Activated T-cell treated with anti-CD3 and anti-CD28 coated beads, Interleukin-2, amount 50 U/mL, for 72 hours (primary cell): ENCODE measurements at regions not wholly inside any gene's neighbourhood (a gene's known extent, or its start where the extent isn't known, plus 50 kb on each side); places are given as distances from the start of the nearest gene placed in this dataset.

Experiments used
- ATAC-seq, 2 donors: fragments of 150-1000 bp; cut with Tn5 transposase; replicated peaks in 1 of 2; 2 replicates each; pipeline ENCODE4 v1.10.0; 2021; ENCODE audit warnings: moderate library complexity in 2 of 2, mild to moderate bottlenecking in 1 of 2
- DNase-seq, 2 donors: peaks; one replicate each; pipeline ENCODE4 v3.0.0; 2021 to 2022; ENCODE audit warnings: mixed read lengths in 1 of 2
- H3K27ac Mint-ChIP-seq: one replicate; pipeline ENCODE4 v1.8.0; 2022; ENCODE audit warnings: mild to moderate bottlenecking, moderate library complexity, mixed read lengths
- H3K27me3 Mint-ChIP-seq: one replicate; pipeline ENCODE4 v1.8.0; 2022; ENCODE audit warnings: low read depth, mixed read lengths
- H3K36me3 Mint-ChIP-seq, 2 donors: one replicate each; pipeline ENCODE4 v1.8.0; 2022; ENCODE audit warnings: mixed read lengths in 2 of 2, mild to moderate bottlenecking in 1 of 2; ENCODE audit not compliant: insufficient read depth in 2 of 2
- H3K4me1 Mint-ChIP-seq: one replicate; pipeline ENCODE4 v1.8.0; 2022; ENCODE audit warnings: low read depth, mixed read lengths
- H3K4me3 Mint-ChIP-seq, 2 donors: one replicate each; pipeline ENCODE4 v1.8.0; 2022; ENCODE audit warnings: mild to moderate bottlenecking in 2 of 2, mixed read lengths in 2 of 2, moderate library complexity in 2 of 2
- H3K9me3 Mint-ChIP-seq, 2 donors: one replicate each; pipeline ENCODE4 v1.8.0; 2022; ENCODE audit warnings: mixed read lengths in 2 of 2

DNA sequence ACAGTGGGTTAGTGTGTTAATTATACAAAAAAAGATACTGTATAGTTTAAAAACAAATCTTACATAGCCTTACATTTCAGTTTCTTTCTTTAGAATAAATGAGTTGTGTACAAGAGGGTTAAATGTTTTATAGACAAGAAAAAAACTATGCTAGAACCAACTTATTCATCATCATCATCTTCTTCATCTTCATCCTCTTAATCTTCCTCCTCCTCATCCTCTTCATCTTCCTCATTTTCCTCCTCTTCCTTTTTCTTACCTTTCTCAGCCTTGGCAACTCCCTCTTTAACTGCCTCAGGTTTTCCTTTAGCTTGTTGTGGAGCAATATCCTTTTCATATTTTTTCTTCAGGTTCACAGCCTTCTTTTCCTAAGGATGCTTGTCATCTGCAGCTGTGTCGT is 53.7 kb downstream of the RPS12 start:
- H3K36me3 Mint-ChIP-seq, result no peaks in the 10 kb centered on the region
- no peak overlapping the region for H3K4me3 Mint-ChIP-seq
- no peak overlapping the region for H3K27ac Mint-ChIP-seq
- ATAC-seq (no peak), DNase-seq (no peak)
- peaks cover 22% of the 10 kb centered on the region for H3K27me3 Mint-ChIP-seq
- peaks cover 7% of the 10 kb centered on the region for H3K4me1 Mint-ChIP-seq
- H3K9me3 Mint-ChIP-seq, result no peaks in the 10 kb centered on the region

DNA sequence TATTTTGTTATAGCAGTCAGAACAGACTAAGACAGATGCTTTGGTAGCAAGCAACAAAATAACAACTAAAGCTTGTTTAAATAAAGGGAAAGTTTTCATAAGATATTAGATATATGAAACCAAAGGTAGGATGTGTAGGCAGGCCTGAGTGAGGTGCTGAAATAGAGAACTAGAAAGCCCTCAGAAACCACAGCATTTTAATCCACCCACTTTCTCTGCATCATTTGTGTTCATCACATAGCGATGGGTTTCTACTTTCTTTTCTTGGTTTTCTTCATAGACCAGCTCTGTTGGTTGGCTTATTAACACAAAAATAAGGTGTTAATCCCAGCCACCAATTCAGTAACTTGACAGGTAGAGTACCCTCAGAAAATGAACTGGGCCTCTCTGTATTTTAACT is 58.6 kb downstream of the RPS12 start:
- Mint-ChIP-seq H3K9me3 (peaks cover 0 to 4% of the 10 kb centered on the region in 2 donors), H3K36me3 (peaks cover 6% of the 10 kb centered on the region in 2 donors), H3K4me3 (no peak overlapping the region), H3K27ac (no peak overlapping the region), H3K4me1 (peaks cover 6% of the 10 kb centered on the region), H3K27me3 (peaks cover 33% of the 10 kb centered on the region)
- DNase-seq, result peak in 1 of 2 donors; percentile 7
- peak; percentile 76 to 82 for ATAC-seq

GRCh38 chr6:132877003-132877402 is 62.6 kb downstream of the RPS12 start:
- Mint-ChIP-seq H3K36me3 (peaks cover 6% of the 10 kb centered on the region in 2 donors), H3K27ac (no peak overlapping the region), H3K4me3 (no peak overlapping the region)

DNA sequence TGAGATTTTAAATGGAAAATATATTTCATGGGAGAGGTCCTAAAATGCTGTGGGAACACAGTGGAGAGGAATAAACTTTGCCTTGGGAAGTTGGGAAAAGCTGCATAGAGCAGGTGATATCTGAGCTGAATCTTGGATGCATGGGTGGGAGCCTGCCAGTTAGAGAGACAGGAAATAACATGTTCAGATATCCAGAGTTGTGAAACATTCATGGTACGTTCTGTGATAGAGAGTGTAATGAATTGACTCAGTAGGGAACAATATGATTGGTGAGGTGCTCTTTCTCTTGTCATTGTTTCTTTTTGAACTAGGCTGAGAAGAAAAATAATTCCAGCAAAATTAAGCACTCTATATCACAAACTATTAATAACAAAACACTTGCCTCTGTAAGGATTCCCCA is 72.8 kb downstream of the RPS12 start:
- peaks cover 15% of the 10 kb centered on the region for H3K27me3 Mint-ChIP-seq
- no peak overlapping the region for H3K27ac Mint-ChIP-seq
- H3K36me3 Mint-ChIP-seq, result peaks cover 0 to 1% of the 10 kb centered on the region in 2 donors
- no peaks in the 10 kb centered on the region for H3K4me1 Mint-ChIP-seq
- peaks cover 0 to 2% of the 10 kb centered on the region in 2 donors for H3K9me3 Mint-ChIP-seq
- ATAC-seq, result peak; percentile 45 to 55
- no peak overlapping the region for H3K4me3 Mint-ChIP-seq
- no peak for DNase-seq

More at GRCh38 chr6:132877003-132877402, 62.6 kb downstream of the RPS12 start:
- DNase-seq, result no peak
- no peak for ATAC-seq
- H3K27me3 Mint-ChIP-seq, result peaks cover 11% of the 10 kb centered on the region
- peaks cover 0 to 4% of the 10 kb centered on the region in 2 donors for H3K9me3 Mint-ChIP-seq
- H3K4me1 Mint-ChIP-seq, result peaks cover 6% of the 10 kb centered on the region

DNA sequence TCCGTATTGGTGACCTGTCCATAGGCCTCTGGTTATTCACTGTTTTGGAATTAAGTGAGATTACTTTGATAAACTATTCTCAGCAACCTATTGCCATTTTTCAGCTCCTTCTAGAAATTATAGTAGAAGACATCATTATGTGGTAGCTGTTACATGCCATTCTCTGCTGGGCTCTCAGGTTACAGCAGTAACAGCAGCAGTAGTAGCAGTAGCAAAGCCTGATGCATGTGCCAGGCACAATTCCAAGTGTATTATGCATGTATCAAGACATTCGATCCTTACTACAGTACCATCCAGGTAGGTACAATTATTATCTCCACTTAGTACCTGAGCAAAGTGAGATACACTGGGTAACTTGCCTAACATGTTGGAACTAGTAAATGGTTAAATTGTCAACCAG is 74.3 kb downstream of the RPS12 start:
- H3K36me3 Mint-ChIP-seq, result peaks cover 0 to 1% of the 10 kb centered on the region in 2 donors
- no peaks in the 10 kb centered on the region for H3K4me1 Mint-ChIP-seq
- H3K27ac Mint-ChIP-seq, result no peak overlapping the region
- DNase-seq, result no peak
- ATAC-seq, result no peak
- H3K9me3 Mint-ChIP-seq, result peaks cover 0 to 2% of the 10 kb centered on the region in 2 donors
- peaks cover 15% of the 10 kb centered on the region for H3K27me3 Mint-ChIP-seq
- no peak overlapping the region for H3K4me3 Mint-ChIP-seq

DNA sequence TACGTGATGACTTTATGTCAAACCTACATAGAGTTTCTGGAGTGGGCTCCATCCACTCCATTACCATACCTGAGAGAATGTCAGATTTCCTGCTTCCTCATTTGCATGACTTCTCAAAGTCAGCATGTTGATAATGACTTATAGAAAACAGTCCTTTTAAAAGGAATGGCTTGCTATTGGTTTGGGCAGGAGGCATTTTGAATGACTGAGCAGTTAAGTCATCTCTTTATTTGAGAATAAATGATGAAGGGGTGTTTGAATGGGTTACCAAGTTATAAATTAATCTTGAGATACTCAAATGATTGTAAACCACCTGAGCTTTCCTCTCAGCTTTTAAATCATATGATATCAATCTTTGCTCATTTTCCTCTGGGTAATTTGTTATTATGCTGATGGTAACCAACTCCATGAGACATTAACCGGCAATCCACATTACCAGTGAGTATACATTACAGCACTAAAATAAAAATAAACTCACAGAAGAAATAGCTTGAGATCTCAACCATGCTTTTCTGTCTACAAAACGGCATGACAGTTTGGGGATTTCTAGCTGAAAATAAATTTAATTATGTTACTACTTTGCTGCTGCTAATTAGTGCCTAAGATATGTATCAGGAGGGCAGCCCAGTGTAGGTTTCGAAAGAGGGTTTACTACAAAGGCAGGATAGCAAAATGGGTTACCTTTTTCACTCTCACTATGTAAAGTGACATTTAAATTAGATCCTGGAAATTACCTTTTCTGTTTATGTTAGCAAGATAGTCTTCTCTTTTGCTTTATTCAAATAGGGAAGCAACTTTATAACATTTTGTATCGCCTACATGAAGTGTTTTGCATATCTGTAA is 78.8 kb downstream of the RPS12 start:
- H3K27me3 Mint-ChIP-seq, result peaks cover 15% of the 10 kb centered on the region
- H3K36me3 Mint-ChIP-seq, result no peaks in the 10 kb centered on the region
- no peak overlapping the region for H3K27ac Mint-ChIP-seq
- no peak overlapping the region for H3K4me3 Mint-ChIP-seq
- DNase-seq (no peak), ATAC-seq (no peak)
- H3K4me1 Mint-ChIP-seq, result no peaks in the 10 kb centered on the region
- peaks cover 0 to 2% of the 10 kb centered on the region in 2 donors for H3K9me3 Mint-ChIP-seq

DNA sequence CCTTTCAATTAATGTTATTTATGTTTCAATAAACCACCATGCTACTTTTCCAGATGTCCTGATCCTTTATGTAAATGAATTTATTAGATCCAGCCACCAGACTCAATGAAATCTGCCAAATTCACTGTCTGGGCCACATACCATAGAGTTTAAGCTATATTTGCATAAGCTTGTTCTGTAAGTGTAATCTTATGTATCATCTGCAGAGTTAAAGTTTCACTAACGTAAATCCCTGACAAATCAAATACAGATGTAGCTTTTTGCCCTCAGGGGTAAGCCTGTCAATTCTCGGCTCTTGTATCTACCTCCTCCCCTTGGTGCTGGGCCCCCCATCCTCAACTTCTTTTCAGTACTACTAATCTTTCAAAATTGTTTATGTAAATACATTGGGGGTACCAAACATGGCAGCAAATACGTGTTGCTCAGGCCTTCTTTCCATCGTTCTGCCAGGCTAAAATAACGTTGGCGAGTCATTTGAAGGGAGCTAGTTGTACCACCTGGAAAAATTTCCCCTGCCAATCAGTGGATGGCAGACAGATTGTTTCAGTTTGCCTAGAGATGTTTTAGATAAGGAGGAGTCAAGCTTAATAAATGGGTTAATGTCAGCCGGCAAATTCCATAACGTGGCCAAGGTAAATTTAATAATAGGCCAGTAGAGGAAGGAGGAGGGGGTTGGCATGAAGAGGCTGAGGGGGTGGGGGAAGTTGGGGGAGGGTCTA is 79.6 kb downstream of the RPS12 start:
- Mint-ChIP-seq H3K4me3 (no peak overlapping the region), H3K4me1 (no peaks in the 10 kb centered on the region), H3K9me3 (peaks cover 0 to 2% of the 10 kb centered on the region in 2 donors), H3K36me3 (no peaks in the 10 kb centered on the region), H3K27ac (no peak overlapping the region), H3K27me3 (peaks cover 15% of the 10 kb centered on the region)
- ATAC-seq (no peak), DNase-seq (no peak)

DNA sequence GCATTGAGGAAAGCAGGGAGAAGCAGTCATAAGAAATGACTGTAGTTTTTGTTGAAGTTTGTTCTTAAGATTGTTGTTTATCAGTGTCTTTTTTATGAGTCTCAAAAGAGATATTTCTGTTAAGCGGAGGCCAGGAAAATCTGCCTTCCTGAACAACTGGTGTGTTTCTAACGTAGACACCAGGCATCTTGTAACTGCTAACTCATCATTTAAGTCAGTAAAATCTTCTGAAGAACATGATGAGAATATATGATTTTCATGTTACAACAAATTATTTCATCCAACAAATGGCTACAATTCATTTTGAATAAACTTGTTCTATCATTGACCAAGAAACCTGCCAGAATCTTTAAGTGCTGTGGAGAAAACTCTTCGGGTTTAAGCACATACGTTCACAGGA is 84.0 kb downstream of the RPS12 start:
- no peaks in the 10 kb centered on the region for H3K9me3 Mint-ChIP-seq
- H3K27ac Mint-ChIP-seq, result no peak overlapping the region
- DNase-seq, result no peak
- no peaks in the 10 kb centered on the region for H3K4me1 Mint-ChIP-seq
- no peak overlapping the region for H3K4me3 Mint-ChIP-seq
- no peak for ATAC-seq
- H3K27me3 Mint-ChIP-seq, result peaks cover 15% of the 10 kb centered on the region
- H3K36me3 Mint-ChIP-seq, result no peaks in the 10 kb centered on the region

- Mint-ChIP-seq H3K27me3 (peaks cover 15% of the 10 kb centered on the region), H3K4me3 (no peak overlapping the region), H3K4me1 (no peaks in the 10 kb centered on the region), H3K9me3 (no peaks in the 10 kb centered on the region), H3K27ac (no peak overlapping the region), H3K36me3 (no peaks in the 10 kb centered on the region)
- no peak for DNase-seq
- no peak for ATAC-seq
Measured at GRCh38 chr6:132900849-132901248, 86.5 kb downstream of the RPS12 start.

DNA sequence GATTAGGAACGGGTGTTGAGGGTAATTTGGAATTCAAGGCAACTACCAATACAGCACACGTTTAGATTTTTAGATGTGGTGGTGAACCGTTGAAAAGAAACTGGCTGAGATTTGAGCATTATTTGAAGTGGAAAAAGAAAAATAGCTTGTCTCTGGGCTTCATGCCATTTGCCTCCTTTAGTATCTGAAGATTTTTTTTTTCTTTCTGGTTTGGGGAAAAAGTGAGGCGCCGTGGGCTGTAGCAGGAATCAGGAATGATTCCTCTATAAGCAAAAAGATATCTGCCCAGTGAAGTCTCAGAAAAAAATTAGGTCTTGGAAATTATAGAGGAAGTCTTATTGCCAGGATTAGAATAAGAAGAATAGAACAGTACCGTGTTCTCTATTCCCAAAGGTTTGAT is 88.5 kb downstream of the RPS12 start:
- ATAC-seq (no peak), DNase-seq (no peak)
- Mint-ChIP-seq H3K27ac (no peak overlapping the region), H3K4me1 (no peaks in the 10 kb centered on the region), H3K9me3 (no peaks in the 10 kb centered on the region), H3K36me3 (no peaks in the 10 kb centered on the region), H3K4me3 (no peak overlapping the region), H3K27me3 (peaks cover 15% of the 10 kb centered on the region)

DNA sequence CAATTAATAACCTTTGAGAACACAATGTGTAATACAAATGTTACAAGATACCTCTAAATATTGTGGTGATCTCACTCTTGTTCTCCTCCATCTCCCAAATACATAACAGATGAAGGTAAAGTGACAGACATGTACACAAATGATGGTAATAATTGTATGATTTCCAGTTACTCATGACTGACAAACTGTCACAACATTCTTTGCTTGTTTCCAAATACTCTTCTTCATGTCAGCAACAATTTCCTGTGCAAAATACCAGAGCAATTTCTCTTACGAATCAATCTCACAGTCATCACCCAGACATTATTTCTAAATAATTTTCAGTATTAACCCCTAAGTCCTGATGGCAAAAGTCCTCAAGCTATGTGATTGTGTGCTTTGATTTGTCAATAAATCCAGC is 92.9 kb downstream of the RPS12 start:
- Mint-ChIP-seq H3K36me3 (no peaks in the 10 kb centered on the region), H3K4me3 (no peak overlapping the region)

DNA sequence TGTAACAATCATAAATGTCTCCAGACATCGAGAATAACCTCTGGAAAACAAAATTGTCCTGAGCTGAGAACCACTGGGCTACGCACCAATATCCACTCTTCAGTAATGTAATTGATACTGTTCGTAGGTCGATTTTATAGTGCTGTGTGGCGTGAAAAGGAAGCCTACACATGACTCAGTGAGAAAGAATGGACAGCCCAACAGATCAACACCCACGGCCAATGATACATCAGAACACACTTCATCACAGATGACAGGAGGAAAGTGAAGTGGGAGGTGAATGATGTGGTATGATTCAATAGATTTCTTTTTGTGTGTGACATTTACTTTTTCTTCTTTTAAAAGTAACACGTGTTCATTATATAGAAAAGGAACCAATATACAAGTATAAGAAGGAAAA is 93.5 kb downstream of the RPS12 start:
- no peak overlapping the region for H3K4me3 Mint-ChIP-seq
- H3K4me1 Mint-ChIP-seq, result no peaks in the 10 kb centered on the region
- H3K27ac Mint-ChIP-seq, result no peak overlapping the region
- no peak for DNase-seq
- peaks cover 9% of the 10 kb centered on the region for H3K27me3 Mint-ChIP-seq
- no peaks in the 10 kb centered on the region for H3K9me3 Mint-ChIP-seq
- no peak for ATAC-seq
- H3K36me3 Mint-ChIP-seq, result no peaks in the 10 kb centered on the region

More for the DNA sequence above, 92.9 kb downstream of the RPS12 start:
- no peaks in the 10 kb centered on the region for H3K9me3 Mint-ChIP-seq
- no peak for DNase-seq
- ATAC-seq, result no peak
- no peaks in the 10 kb centered on the region for H3K4me1 Mint-ChIP-seq
- H3K27ac Mint-ChIP-seq, result no peak overlapping the region
- peaks cover 14% of the 10 kb centered on the region for H3K27me3 Mint-ChIP-seq

GRCh38 chr6:132909742-132910141 is 95.4 kb downstream of the RPS12 start:
- ATAC-seq, result no peak

More at GRCh38 chr6:132909742-132910141, 95.4 kb downstream of the RPS12 start:
- Mint-ChIP-seq H3K4me1 (no peaks in the 10 kb centered on the region), H3K36me3 (no peaks in the 10 kb centered on the region), H3K27me3 (peaks cover 7% of the 10 kb centered on the region), H3K27ac (no peak overlapping the region), H3K4me3 (no peak overlapping the region), H3K9me3 (no peaks in the 10 kb centered on the region)
- DNase-seq, result no peak
